DND-41 (cell line): ENCODE measurements at regions not wholly inside any gene's neighbourhood (a gene's known extent, or its start where the extent isn't known, plus 50 kb on each side); places are given as distances from the start of the nearest gene placed in this dataset.

Source experiments
- ATAC-seq: fragments of 200-7000 bp; cut with Tn5 transposase; 3 replicates; pipeline ENCODE4 v1.9.1; 2021; ENCODE audit warnings: low read depth; ENCODE audit not compliant: insufficient read depth
- DNase-seq: peaks from one replicate; pipeline ENCODE4 v3.0.0-alpha.2; 2020
- H2AFZ ChIP-seq: 2 replicates; pipeline ENCODE4 v1.6.0; 2012; ENCODE audit warnings: low read depth, low read length
- H3K27ac ChIP-seq: 2 replicates; pipeline ENCODE4 v1.5.1; 2012; ENCODE audit warnings: low read length, inconsistent platforms
- H3K27me3 ChIP-seq: fragments of 200-600 bp; sonication (generic); 2 replicates; pipeline ENCODE4 v1.6.0; 2012; ENCODE audit warnings: low read length, mild to moderate bottlenecking, inconsistent platforms; ENCODE audit not compliant: insufficient read depth, poor library complexity
- H3K36me3 ChIP-seq: 2 replicates; pipeline ENCODE4 v1.5.1; 2012; ENCODE audit warnings: low read length, inconsistent platforms; ENCODE audit not compliant: insufficient read depth
- H3K4me1 ChIP-seq: 2 replicates; pipeline ENCODE4 v1.5.1; 2012; ENCODE audit warnings: mild to moderate bottlenecking, low read length; ENCODE audit not compliant: insufficient read depth
- H3K4me2 ChIP-seq: 2 replicates; pipeline ENCODE4 v1.6.0; 2012; ENCODE audit warnings: mild to moderate bottlenecking, moderate library complexity, low read length, inconsistent platforms; ENCODE audit not compliant: insufficient read depth
- H3K4me3 ChIP-seq, 2 experiments: fragments of 200-600 bp in 1 of 2; shearing (Covaris generic) in 1 of 2; 2 replicates each; pipeline ENCODE4 v1.5.1; 2012 to 2016; ENCODE audit warnings: inconsistent platforms in 2 of 2, low read length in 2 of 2, mild to moderate bottlenecking in 2 of 2, low read depth in 1 of 2, moderate library complexity in 1 of 2
- H3K79me2 ChIP-seq: 2 replicates; pipeline ENCODE4 v1.6.0; 2012; ENCODE audit warnings: low read length, inconsistent platforms; ENCODE audit not compliant: insufficient read depth
- H3K9ac ChIP-seq: 2 replicates; pipeline ENCODE4 v1.6.0; 2012; ENCODE audit warnings: low read depth, mild to moderate bottlenecking, inconsistent platforms, low read length, moderate library complexity
- H3K9me3 ChIP-seq: 2 replicates; pipeline ENCODE4 v1.5.1; 2012; ENCODE audit warnings: low read length, moderate library complexity, mild to moderate bottlenecking, inconsistent platforms; ENCODE audit not compliant: insufficient read depth, severe bottlenecking
- H4K20me1 ChIP-seq: 2 replicates; pipeline ENCODE4 v1.6.0; 2012; ENCODE audit warnings: low read length; ENCODE audit not compliant: insufficient read depth
- EZH2 ChIP-seq: IDR thresholded peaks from 3 replicates; pipeline ENCODE4 v1.6.1; 2012; ENCODE audit warnings: borderline replicate concordance, low read depth, mild to moderate bottlenecking, moderate library complexity, low read length, inconsistent platforms; ENCODE audit not compliant: severe bottlenecking
- TF ChIP-seq, protein P1 (sequence below): IDR thresholded peaks from 2 replicates; pipeline ENCODE4 v1.5.1; 2012; ENCODE audit warnings: borderline replicate concordance, low read length, moderate library complexity, mild to moderate bottlenecking; ENCODE audit not compliant: poor library complexity, severe bottlenecking; ENCODE audit errors: extremely low read depth

DNA sequence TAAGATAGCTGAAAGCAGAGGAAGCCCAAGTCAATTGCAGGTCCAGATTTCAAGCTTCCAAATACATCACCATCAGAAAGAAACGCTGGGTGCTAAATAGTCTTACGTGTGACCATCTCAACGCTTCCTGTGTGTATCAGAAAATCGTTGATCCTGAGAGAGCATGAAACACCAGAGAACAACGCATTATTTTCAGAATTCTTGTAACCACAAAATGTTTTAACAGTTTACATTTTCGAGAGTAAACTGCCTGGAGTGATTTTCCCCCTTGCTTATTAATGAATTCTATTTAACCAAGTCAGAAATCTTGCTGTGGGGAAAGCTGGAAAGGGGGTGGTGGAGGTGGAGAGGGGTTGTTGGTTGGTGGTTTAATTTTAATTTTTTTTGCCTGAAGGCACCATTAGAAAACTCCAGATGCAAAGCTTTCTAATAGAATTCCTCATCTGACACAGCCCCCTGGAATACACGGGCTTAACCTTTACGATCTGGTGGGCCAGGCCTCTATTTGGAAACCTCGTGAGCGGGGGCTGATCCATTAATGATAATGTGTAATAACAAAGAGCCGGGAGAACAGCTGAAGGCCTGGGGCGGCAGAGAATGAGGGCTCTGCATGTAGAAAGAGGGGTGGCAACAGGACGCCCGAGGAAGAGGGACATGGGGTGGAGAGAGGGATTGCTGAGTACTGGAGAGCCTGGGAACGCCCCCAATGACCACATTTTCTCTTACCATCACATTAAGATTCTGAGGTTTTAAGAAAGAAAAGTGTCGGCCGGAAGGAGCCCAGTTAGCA lies 124.5 kb upstream of the NFIB start:
- no peak for DNase-seq
- H3K4me2 ChIP-seq = no peak overlapping the region

DNA sequence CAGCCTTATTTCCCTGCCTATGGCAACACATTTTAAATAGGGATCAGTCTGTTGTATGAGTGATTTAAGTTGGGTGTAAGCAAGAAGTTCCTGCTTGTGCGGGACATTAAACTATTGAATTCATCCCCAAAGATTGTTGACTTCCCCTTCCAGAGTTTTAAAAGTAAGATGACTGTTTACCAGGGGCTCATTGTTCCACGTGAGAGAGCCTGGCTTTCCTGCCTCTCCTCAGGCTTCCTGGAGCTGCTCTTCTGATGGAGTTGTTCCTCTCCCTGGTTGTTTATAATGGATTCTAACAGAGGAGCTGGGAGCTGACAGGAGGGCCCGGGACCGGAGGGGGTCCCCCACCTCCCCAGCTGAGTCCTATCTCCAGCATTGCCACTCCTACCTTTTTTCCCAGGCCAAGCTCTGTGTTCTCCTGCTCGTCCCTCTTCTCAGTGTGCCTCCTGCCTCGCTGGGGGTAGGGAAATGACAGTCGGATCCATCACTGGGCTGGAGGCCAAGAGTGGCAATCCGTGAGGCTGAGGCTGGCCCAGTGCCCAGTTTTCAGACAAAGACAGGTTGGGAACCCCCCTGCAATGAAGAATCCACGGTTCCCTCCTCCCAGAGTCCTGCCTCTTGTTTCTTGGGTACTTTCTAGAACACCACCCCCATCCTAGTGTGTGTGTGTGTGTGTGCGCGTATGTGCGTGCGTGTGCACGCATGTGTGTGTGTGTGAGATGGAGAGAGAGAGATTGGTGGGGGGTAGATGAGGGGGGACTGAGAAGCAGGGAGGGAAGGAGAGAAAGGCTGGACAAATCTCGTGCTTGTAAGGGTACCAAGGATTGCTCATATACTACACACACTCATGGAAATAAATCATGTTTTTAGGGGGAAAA lies 123.7 kb upstream of the NFIB start:
- no peak overlapping the region for H3K4me2 ChIP-seq
- H2AFZ ChIP-seq = no peak overlapping the region
- no peaks in the 10 kb centered on the region for H3K4me1 ChIP-seq
- DNase-seq (no peak), ATAC-seq (no peak)
- H3K4me3 ChIP-seq = no peak overlapping the region
- no peaks in the 10 kb centered on the region for H3K79me2 ChIP-seq
- TF ChIP-seq, protein P1, sequence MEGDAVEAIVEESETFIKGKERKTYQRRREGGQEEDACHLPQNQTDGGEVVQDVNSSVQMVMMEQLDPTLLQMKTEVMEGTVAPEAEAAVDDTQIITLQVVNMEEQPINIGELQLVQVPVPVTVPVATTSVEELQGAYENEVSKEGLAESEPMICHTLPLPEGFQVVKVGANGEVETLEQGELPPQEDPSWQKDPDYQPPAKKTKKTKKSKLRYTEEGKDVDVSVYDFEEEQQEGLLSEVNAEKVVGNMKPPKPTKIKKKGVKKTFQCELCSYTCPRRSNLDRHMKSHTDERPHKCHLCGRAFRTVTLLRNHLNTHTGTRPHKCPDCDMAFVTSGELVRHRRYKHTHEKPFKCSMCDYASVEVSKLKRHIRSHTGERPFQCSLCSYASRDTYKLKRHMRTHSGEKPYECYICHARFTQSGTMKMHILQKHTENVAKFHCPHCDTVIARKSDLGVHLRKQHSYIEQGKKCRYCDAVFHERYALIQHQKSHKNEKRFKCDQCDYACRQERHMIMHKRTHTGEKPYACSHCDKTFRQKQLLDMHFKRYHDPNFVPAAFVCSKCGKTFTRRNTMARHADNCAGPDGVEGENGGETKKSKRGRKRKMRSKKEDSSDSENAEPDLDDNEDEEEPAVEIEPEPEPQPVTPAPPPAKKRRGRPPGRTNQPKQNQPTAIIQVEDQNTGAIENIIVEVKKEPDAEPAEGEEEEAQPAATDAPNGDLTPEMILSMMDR = no peak
- TF ChIP-seq EZH2 = no peak
- H3K36me3 ChIP-seq = no peaks in the 10 kb centered on the region
- no peak overlapping the region for H3K27ac ChIP-seq
- no peak overlapping the region for H3K9ac ChIP-seq
- no peaks in the 10 kb centered on the region for H3K9me3 ChIP-seq
- H4K20me1 ChIP-seq = no peaks in the 10 kb centered on the region
- H3K27me3 ChIP-seq = no peaks in the 10 kb centered on the region

More for the DNA sequence above, 124.5 kb upstream of the NFIB start:
- Histone ChIP-seq H3K9ac (no peak overlapping the region), H3K27me3 (no peaks in the 10 kb centered on the region), H3K9me3 (no peaks in the 10 kb centered on the region), H3K4me3 (no peak overlapping the region), H3K79me2 (no peaks in the 10 kb centered on the region), H4K20me1 (no peaks in the 10 kb centered on the region), H3K4me1 (no peaks in the 10 kb centered on the region), H3K27ac (no peak overlapping the region), H3K36me3 (no peaks in the 10 kb centered on the region), H2AFZ (no peak overlapping the region)
- TF ChIP-seq, protein P1 = no peak
- no peak for TF ChIP-seq EZH2
- ATAC-seq = no peak

DNA sequence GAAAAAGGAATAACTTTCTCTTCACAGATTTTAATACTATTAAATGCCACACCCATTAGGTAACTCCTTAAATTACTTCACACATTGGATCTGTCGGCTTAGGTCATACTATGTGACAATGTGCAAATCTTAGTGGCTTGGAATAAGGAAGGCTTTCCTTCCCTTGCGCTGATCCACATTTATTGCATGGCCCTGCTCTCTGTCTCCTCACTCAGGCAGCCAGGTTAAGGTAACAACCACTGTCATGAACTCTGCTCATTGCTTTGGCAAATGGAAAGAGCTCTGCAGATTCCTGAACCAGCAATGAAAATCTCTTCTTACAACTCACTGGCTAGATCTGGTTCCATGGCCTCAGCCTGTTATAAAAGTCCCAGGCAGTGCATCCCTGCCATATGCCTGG lies 121.9 kb upstream of the NFIB start:
- Histone ChIP-seq H4K20me1 (no peaks in the 10 kb centered on the region), H3K4me2 (no peak overlapping the region), H3K79me2 (no peaks in the 10 kb centered on the region), H3K4me1 (no peaks in the 10 kb centered on the region), H3K27ac (no peak overlapping the region), H3K27me3 (no peaks in the 10 kb centered on the region), H2AFZ (no peak overlapping the region), H3K9ac (no peak overlapping the region), H3K36me3 (no peaks in the 10 kb centered on the region), H3K9me3 (no peaks in the 10 kb centered on the region), H3K4me3 (no peak overlapping the region)
- no peak for DNase-seq
- no peak for ATAC-seq
- no peak for TF ChIP-seq EZH2
- TF ChIP-seq, protein P1 = no peak
